ENCODE measurements at regions not wholly inside any gene's neighbourhood (a gene's known extent, or its start where the extent isn't known, plus 50 kb on each side); places are given as distances from the start of the nearest gene placed in this dataset.

DNA sequence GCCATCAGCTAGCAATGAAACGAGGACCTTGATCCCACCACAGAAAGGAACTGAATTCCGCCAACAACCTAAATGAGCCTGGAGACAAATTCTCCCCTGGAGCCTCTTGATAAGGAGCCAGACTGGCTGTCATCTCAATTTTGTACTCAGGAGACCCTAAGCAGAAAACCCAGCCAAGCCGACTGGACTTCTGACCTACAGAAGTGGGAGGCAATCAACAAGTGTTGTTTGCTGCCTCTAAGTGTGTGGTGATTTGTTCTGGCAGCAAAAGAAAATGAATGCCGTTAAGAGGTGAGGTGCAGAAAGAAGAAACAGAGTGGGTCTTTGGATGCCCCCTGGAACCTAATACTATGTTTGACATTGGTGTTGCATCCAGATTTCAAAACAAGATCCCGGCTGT is 72.7 kb upstream of the SPATA31E1 start:
- no peak overlapping the region for H3K9ac ChIP-seq (ENCODE audit: low read length)

DNA sequence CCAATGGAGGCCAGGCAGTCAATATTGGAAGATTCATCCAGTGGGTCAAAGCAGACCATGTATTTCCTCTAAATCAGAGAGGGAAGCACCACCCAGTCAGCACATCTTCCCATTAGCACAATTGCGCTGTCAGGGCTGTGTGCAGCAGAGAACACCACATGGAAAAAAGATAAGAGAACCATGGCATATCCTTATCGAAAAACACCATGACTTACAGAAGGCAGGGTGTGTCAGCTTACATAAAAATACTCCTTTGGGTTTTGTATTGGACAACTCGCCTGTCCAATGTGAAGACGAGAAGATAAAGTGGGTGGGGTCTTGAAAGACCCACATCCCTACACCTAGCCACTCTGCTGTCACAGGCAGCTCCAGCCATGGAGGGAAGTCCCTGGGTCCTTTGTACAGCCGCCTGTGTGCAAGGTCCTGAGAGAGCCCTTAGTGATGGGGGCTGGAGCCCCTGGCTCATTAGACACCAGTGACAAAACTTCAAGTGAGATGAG is 71.9 kb upstream of the SPATA31E1 start:
- Histone ChIP-seq H3K9me2 (replicated peaks; ENCODE audit: insufficient read depth, low read length) (no peaks in the 10 kb centered on the region), H2AFZ (ENCODE audit: low read depth, low read length, severe bottlenecking) (no peak overlapping the region), H3K4me2 (ENCODE audit: low read depth, low read length, poor library complexity, severe bottlenecking) (no peak overlapping the region), H3K27me3 (ENCODE audit: low read length) (no peaks in the 10 kb centered on the region), H3K9ac (ENCODE audit: low read length) (no peak overlapping the region), H3K9me3 (ENCODE audit: insufficient read depth, low read length) (no peaks in the 10 kb centered on the region), H3F3A (ENCODE audit: insufficient read depth) (no peaks in the 10 kb centered on the region), H3K79me2 (ENCODE audit: insufficient read depth, low read length) (no peaks in the 10 kb centered on the region), H3K4me3 (ENCODE audit: insufficient read depth, low read length, poor library complexity, severe bottlenecking) (no peak overlapping the region), H3K27ac (ENCODE audit: low read depth, low read length) (no peak overlapping the region), H3K36me3 (ENCODE audit: low read length) (no peaks in the 10 kb centered on the region), H4K20me1 (ENCODE audit: low read depth, low read length) (no peaks in the 10 kb centered on the region)
- TF ChIP-seq, protein P1, sequence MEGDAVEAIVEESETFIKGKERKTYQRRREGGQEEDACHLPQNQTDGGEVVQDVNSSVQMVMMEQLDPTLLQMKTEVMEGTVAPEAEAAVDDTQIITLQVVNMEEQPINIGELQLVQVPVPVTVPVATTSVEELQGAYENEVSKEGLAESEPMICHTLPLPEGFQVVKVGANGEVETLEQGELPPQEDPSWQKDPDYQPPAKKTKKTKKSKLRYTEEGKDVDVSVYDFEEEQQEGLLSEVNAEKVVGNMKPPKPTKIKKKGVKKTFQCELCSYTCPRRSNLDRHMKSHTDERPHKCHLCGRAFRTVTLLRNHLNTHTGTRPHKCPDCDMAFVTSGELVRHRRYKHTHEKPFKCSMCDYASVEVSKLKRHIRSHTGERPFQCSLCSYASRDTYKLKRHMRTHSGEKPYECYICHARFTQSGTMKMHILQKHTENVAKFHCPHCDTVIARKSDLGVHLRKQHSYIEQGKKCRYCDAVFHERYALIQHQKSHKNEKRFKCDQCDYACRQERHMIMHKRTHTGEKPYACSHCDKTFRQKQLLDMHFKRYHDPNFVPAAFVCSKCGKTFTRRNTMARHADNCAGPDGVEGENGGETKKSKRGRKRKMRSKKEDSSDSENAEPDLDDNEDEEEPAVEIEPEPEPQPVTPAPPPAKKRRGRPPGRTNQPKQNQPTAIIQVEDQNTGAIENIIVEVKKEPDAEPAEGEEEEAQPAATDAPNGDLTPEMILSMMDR (IDR thresholded peaks at IDR 0.05; ENCODE audit: insufficient read depth, low read length, poor library complexity, severe bottlenecking): no peak

More for the DNA sequence above, 72.7 kb upstream of the SPATA31E1 start:
- Histone ChIP-seq H2AFZ (ENCODE audit: low read depth, low read length, severe bottlenecking) (no peak overlapping the region), H3K79me2 (ENCODE audit: insufficient read depth, low read length) (no peaks in the 10 kb centered on the region), H3K9me3 (ENCODE audit: insufficient read depth, low read length) (no peaks in the 10 kb centered on the region), H3K27ac (ENCODE audit: low read depth, low read length) (no peak overlapping the region), H3K4me3 (ENCODE audit: insufficient read depth, low read length, poor library complexity, severe bottlenecking) (no peak overlapping the region), H4K20me1 (ENCODE audit: low read depth, low read length) (no peaks in the 10 kb centered on the region), H3K9me2 (replicated peaks; ENCODE audit: insufficient read depth, low read length) (no peaks in the 10 kb centered on the region), H3K4me2 (ENCODE audit: low read depth, low read length, poor library complexity, severe bottlenecking) (no peak overlapping the region), H3F3A (ENCODE audit: insufficient read depth) (no peaks in the 10 kb centered on the region), H3K27me3 (ENCODE audit: low read length) (no peaks in the 10 kb centered on the region), H3K36me3 (ENCODE audit: low read length) (no peaks in the 10 kb centered on the region)
- TF ChIP-seq, protein P1 (IDR thresholded peaks at IDR 0.05; ENCODE audit: insufficient read depth, low read length, poor library complexity, severe bottlenecking): no peak
- no peak for TF ChIP-seq EZH2phosphoT487 (conservative IDR thresholded peaks at IDR 0.05; ENCODE audit: low read length)

DNA sequence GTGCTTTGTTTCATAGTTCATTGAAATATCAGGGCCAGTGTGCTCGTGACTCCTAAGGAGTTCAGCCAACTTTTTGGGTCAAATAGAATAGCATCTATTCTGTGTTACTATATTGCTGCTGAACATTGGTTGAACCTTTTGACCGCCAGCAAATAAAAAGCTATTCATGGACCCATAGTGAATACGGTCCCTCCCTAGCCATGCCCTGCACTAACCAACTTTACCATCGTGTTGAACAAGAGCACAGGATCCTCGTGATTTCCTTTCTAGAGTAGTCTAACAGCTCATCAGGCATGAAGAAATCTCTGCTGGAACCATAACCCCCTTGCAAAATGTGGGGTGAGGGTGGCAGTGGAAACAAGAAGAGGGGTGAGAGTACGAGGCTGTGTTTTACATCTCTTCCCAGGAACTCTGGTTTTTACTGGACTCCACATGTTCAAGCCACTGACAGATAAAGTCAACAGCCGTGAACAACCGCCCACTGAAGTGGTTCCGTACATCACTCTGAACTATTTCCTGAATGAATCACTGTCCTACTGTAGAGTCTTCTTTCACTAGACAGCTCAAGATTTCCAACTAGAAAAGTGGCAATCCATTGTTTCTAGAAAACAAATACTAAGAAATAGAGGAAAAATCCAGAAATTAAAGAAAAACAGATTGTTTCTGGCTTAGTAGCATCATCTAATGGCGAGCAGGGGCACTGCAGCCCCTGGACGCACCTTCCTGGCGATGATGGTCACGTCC is 70.1 kb upstream of the SPATA31E1 start:
- Histone ChIP-seq H3K36me3 (ENCODE audit: low read length) (no peaks in the 10 kb centered on the region), H3K79me2 (ENCODE audit: insufficient read depth, low read length) (no peaks in the 10 kb centered on the region), H3K4me3 (ENCODE audit: insufficient read depth, low read length, poor library complexity, severe bottlenecking) (no peak overlapping the region), H3K4me2 (ENCODE audit: low read depth, low read length, poor library complexity, severe bottlenecking) (no peak overlapping the region), H3K27ac (ENCODE audit: low read depth, low read length) (no peak overlapping the region), H3K9me2 (replicated peaks; ENCODE audit: insufficient read depth, low read length) (no peaks in the 10 kb centered on the region), H3K9ac (ENCODE audit: low read length) (no peak overlapping the region), H3K27me3 (ENCODE audit: low read length) (no peaks in the 10 kb centered on the region), H2AFZ (ENCODE audit: low read depth, low read length, severe bottlenecking) (no peak overlapping the region), H4K20me1 (ENCODE audit: low read depth, low read length) (no peaks in the 10 kb centered on the region), H3K9me3 (ENCODE audit: insufficient read depth, low read length) (no peaks in the 10 kb centered on the region), H3F3A (ENCODE audit: insufficient read depth) (no peaks in the 10 kb centered on the region)
- TF ChIP-seq, protein P1 (IDR thresholded peaks at IDR 0.05; ENCODE audit: insufficient read depth, low read length, poor library complexity, severe bottlenecking): peak; percentile 41
- no peak for TF ChIP-seq EZH2phosphoT487 (conservative IDR thresholded peaks at IDR 0.05; ENCODE audit: low read length)
